ENCODE measurements at regions not wholly inside any gene's neighbourhood (a gene's known extent, or its start where the extent isn't known, plus 50 kb on each side); places are given as distances from the start of the nearest gene placed in this dataset.

DNA sequence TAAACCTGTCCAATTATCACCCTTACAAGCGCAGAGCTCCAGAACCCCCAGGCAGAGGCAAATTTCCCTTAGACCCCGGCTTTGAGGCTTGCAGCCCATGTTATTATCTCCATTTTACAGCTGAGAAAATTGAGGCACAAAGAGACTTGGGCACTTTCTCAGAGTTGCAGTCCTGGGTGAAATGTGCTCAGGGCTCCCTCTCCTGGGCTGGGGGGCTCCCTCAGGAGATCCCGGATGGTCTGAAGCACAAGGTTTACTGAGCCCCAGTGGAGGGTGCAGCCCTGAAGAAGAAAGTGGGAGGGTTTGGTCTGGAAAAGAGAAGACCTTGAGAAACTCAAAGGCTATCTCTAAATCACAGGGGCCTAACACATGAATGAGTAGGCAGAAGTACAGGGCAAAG lies 156.6 kb downstream of the CYRIA start:
- TF ChIP-seq, protein P1, sequence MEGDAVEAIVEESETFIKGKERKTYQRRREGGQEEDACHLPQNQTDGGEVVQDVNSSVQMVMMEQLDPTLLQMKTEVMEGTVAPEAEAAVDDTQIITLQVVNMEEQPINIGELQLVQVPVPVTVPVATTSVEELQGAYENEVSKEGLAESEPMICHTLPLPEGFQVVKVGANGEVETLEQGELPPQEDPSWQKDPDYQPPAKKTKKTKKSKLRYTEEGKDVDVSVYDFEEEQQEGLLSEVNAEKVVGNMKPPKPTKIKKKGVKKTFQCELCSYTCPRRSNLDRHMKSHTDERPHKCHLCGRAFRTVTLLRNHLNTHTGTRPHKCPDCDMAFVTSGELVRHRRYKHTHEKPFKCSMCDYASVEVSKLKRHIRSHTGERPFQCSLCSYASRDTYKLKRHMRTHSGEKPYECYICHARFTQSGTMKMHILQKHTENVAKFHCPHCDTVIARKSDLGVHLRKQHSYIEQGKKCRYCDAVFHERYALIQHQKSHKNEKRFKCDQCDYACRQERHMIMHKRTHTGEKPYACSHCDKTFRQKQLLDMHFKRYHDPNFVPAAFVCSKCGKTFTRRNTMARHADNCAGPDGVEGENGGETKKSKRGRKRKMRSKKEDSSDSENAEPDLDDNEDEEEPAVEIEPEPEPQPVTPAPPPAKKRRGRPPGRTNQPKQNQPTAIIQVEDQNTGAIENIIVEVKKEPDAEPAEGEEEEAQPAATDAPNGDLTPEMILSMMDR (IDR thresholded peaks at IDR 0.05) = no peak
- TF ChIP-seq RCOR1 (IDR thresholded peaks at IDR 0.05; ENCODE audit: low read length) = no peak
